OCI-LY7 (cell line): ENCODE measurements at regions not wholly inside any gene's neighbourhood (a gene's known extent, or its start where the extent isn't known, plus 50 kb on each side); places are given as distances from the start of the nearest gene placed in this dataset.

Experiments used
- CTCF ChIP-seq: fragments of 200-600 bp; sonication (generic); conservative IDR thresholded peaks from 2 replicates; pipeline ENCODE4 v1.5.1; 2014; ENCODE audit warnings: mild to moderate bottlenecking, antibody characterized with exemption, low read length, moderate library complexity, mixed read lengths
- EZH2phosphoT487 ChIP-seq: fragments of 200-600 bp; sonication (generic); IDR thresholded peaks from 2 replicates; pipeline ENCODE4 v1.6.1; 2018; ENCODE audit warnings: low read depth, borderline replicate concordance, mild to moderate bottlenecking, mixed run types, antibody characterized with exemption, low read length, moderate library complexity, mixed read lengths

DNA sequence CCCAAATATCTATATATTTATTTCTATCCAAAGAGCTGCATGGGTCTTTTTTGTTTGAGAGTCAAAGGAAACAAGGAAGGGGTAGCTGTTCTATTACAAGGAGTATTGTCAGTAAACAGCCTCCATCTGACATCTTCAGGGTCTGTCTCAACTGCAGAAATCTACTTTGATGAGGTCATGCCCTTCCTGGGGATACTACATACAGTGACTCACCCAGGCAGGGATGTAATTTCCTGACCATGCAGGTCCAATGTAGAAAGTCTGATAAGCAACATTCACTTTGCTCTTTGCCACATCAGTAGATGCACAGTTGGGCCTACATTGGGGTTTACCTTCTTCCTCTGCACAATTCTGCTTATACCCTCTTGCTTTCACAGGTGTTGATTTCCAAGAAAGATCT is 165.5 kb downstream of the TLR4 start:
- TF ChIP-seq CTCF (no peak), EZH2phosphoT487 (no peak)
